Testis (tissue), 2 donors: ENCODE measurements at regions not wholly inside any gene's neighbourhood (a gene's known extent, or its start where the extent isn't known, plus 50 kb on each side); places are given as distances from the start of the nearest gene placed in this dataset.

ENCODE experiments used
- DNase-seq: peaks from one replicate; pipeline ENCODE4 v3.0.0-alpha.2; 2019
- H3K27ac ChIP-seq, 2 donors: fragments of 200-600 bp; sonication (generic); one replicate each; pipeline ENCODE4 v1.5.1; 2019
- H3K27me3 ChIP-seq: fragments of 200-600 bp; sonication (generic); one replicate; pipeline ENCODE4 v1.5.1; 2019
- H3K36me3 ChIP-seq: fragments of 200-600 bp; sonication (generic); one replicate; pipeline ENCODE4 v1.5.1; 2017; ENCODE audit warnings: low read depth; ENCODE audit errors: missing control alignments
- H3K4me1 ChIP-seq: fragments of 200-600 bp; sonication (generic); one replicate; pipeline ENCODE4 v1.5.1; 2019
- H3K4me3 ChIP-seq, 2 donors: fragments of 200-600 bp; sonication (generic); one replicate each; pipeline ENCODE4 v1.5.1; 2017 to 2019
- H3K9me3 ChIP-seq: fragments of 200-600 bp; sonication (generic); one replicate; pipeline ENCODE4 v1.5.1; 2017
- CTCF ChIP-seq, 3 experiments: fragments of 450-650 bp in 2 of 3; fragments of 200-600 bp in 1 of 3; sonication (generic) in 1 of 3; IDR thresholded peaks; one replicate each; pipeline ENCODE4 v1.5.1; 2016 to 2019; ENCODE audit warnings: antibody characterized with exemption in 3 of 3, mild to moderate bottlenecking in 2 of 3, moderate library complexity in 1 of 3
- POLR2A ChIP-seq: fragments of 450-650 bp; IDR thresholded peaks from one replicate; pipeline ENCODE4 v1.6.1; 2017; ENCODE audit warnings: antibody characterized with exemption, mild to moderate bottlenecking, moderate library complexity
- WGBS, 2 donors: methylation state at CpG; one replicate each; pipeline ENCODE4 v1.1.5; 2018; 5-methylcytosine and 5-hydroxymethylcytosine counted together
- intact Hi-C: fragments of 100-400 bp; cut with DNase I; formaldehyde crosslinking; loops from one replicate; pipeline ENCODE4 v1.15.1; 2023; ENCODE audit warnings: low total_unique reads

DNA sequence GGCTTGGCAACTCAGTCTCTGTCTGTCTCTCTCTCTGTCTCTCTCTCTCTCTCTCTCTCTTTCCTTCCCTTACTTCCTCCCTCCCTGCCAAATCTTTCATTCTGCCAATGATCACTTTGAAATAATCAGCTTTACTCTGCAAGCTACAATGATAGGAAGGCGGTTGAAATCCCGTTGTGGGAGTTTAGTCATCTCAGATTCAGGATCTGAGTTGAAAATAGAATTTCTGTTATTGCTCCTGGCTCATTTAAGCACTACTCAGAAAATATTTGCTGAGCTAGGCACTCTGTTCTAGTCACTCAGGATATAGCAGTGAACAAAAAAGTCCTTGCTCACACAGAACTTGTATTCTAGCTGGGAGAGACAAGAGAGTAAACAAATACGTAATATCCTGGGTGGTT lies 56.3 kb upstream of the DCTD start:
- Histone ChIP-seq H3K4me3 (no peak overlapping the region), H3K27me3 (no peaks in the 10 kb centered on the region), H3K9me3 (no peaks in the 10 kb centered on the region), H3K36me3 (no peaks in the 10 kb centered on the region), H3K27ac (no peak overlapping the region), H3K4me1 (no peaks in the 10 kb centered on the region)
- intact Hi-C loops: no loop called here
- 20 to 24% methylated on average over 3 of the region's 3 CpGs for WGBS, 2 donors
- no peak for DNase-seq
- no peak for TF ChIP-seq POLR2A
- no peak for TF ChIP-seq CTCF (IDR thresholded peaks at IDR 0.05)

DNA sequence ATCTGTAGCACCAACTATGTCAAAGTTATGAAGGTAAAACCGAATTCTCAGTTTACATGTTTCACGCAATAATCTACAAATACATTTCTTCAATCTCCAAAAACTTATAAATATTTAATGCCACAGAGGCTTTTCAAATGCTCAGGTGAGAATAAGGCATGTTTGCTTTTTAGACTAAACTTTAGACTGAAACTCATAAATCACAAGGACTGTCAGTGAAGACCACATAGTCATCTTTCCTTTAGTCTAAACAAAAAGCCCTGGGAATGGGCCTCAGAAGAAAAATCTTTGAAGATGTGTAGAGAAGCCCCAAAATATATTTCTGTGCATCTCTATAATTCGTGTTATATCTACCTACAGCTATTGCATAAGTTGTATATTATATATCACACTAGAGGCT lies 54.5 kb upstream of the DCTD start:
- no peaks in the 10 kb centered on the region for H3K4me1 ChIP-seq
- WGBS, 2 donors: 93 to 97% methylated on average over 3 of the region's 3 CpGs
- H3K27me3 ChIP-seq: no peaks in the 10 kb centered on the region
- TF ChIP-seq CTCF (IDR thresholded peaks at IDR 0.05) (no peak), POLR2A (no peak)
- no peak for DNase-seq
- no peak overlapping the region for H3K27ac ChIP-seq
- intact Hi-C loops: no loop called here
- no peaks in the 10 kb centered on the region for H3K36me3 ChIP-seq
- H3K9me3 ChIP-seq: no peaks in the 10 kb centered on the region
- no peak overlapping the region for H3K4me3 ChIP-seq

- Histone ChIP-seq H3K36me3 (no peaks in the 10 kb centered on the region), H3K4me1 (no peaks in the 10 kb centered on the region), H3K27ac (no peak overlapping the region), H3K9me3 (no peaks in the 10 kb centered on the region), H3K4me3 (no peak overlapping the region), H3K27me3 (no peaks in the 10 kb centered on the region)
- 59 to 61% methylated on average over 9 of the region's 9 CpGs for WGBS, 2 donors
- no peak for DNase-seq
- TF ChIP-seq CTCF (IDR thresholded peaks at IDR 0.05) (no peak), POLR2A (no peak)
- intact Hi-C loops: no loop called here
Measured at GRCh38 chr4:182969651-182970279, 52.6 kb upstream of the DCTD start.

DNA sequence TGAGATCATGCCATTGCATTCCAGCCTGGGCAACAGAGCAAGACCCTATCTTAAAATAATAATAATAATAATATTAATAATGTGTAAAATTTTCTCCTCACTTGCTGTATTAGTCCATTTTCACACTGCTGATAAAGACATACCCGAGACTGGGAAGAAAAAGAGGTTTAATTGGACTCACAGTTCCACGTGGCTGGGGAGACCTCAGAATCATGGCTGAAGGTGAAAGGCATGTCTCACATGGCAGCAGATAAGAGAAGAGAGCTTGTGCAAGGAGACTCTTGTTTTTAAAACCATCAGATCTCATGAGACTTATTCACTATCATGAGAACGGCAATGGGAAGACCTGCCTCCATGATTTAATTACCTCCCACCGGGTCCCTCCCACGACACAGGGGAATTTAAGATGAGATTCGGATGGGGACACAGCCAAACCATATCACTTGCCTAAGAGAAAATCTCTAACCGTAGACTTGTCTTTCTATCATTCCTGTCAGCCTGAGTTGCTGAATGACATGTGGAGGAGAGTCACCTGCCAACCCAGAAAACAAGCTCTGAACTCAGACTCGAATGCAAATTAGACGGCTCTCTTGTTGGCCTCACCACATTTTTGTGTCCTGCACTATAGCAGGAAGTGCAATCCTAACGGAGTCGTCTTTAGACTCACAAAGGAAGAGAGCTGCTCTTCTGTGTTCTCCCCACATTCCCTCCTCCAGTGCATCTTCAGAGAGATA lies 51.9 kb upstream of the DCTD start:
- intact Hi-C loops: no loop called here
- WGBS, 2 donors: 43 to 47% methylated on average over 11 of the region's 11 CpGs
- TF ChIP-seq CTCF (IDR thresholded peaks at IDR 0.05) (no peak), POLR2A (no peak)
- no peaks in the 10 kb centered on the region for H3K36me3 ChIP-seq
- no peak overlapping the region for H3K4me3 ChIP-seq
- H3K27ac ChIP-seq: no peak overlapping the region
- no peaks in the 10 kb centered on the region for H3K4me1 ChIP-seq
- no peaks in the 10 kb centered on the region for H3K27me3 ChIP-seq
- no peaks in the 10 kb centered on the region for H3K9me3 ChIP-seq
- no peak for DNase-seq

- Histone ChIP-seq H3K4me3 (no peak overlapping the region), H3K9me3 (no peaks in the 10 kb centered on the region), H3K36me3 (no peaks in the 10 kb centered on the region), H3K27ac (no peak overlapping the region), H3K27me3 (no peaks in the 10 kb centered on the region), H3K4me1 (no peaks in the 10 kb centered on the region)
- TF ChIP-seq POLR2A (no peak), CTCF (IDR thresholded peaks at IDR 0.05) (no peak)
- intact Hi-C loops: no loop called here
- no peak for DNase-seq
Measured at GRCh38 chr4:182967403-182967802, 50.2 kb upstream of the DCTD start.
